Common myeloid progenitor, CD34-positive (primary cell): ENCODE measurements at regions not wholly inside any gene's neighbourhood (a gene's known extent, or its start where the extent isn't known, plus 50 kb on each side); places are given as distances from the start of the nearest gene placed in this dataset.
A peak's percentile ranks its signal among the peaks of the same experiment; 100 is the strongest.
"Not testable (repeated sequence)": the region's sequence is repeated elsewhere in the genome, so short reads cannot be mapped to it uniquely, and the experiment has no call there.

ENCODE experiments used
- CTCF ChIA-PET: fragments of 350-600 bp; sonication (Branson Sonifier 250); formaldehyde crosslinking; loops from one replicate; lab custom pipeline; 2021; ENCODE audit warnings: antibody characterized with exemption; lab: Charles Lee
- POLR2A ChIA-PET: fragments of 350-600 bp; sonication (Branson Sonifier 250); formaldehyde crosslinking; loops from one replicate; lab custom pipeline; 2021; ENCODE audit warnings: antibody characterized with exemption; lab: Charles Lee
- DNase-seq, 3 donors: peaks; one replicate each; pipeline versions ENCODE4 v3.0.0 to v3.0.0-alpha.2; 2013
- H3K27ac ChIP-seq, 2 experiments: 1 replicate in 1 of 2; 2 replicates in 1 of 2; pipeline ENCODE4 v1.7.0; 2013; ENCODE audit warnings: inconsistent platforms in 2 of 2, low read length in 2 of 2, mild to moderate bottlenecking in 2 of 2, low read depth in 1 of 2, moderate library complexity in 1 of 2; ENCODE audit not compliant: severe bottlenecking in 2 of 2, insufficient read depth in 1 of 2, poor library complexity in 1 of 2
- H3K27me3 ChIP-seq, 5 experiments: replicated peaks in 2 of 5; 1 replicate in 3 of 5; 2 replicates in 2 of 5; pipeline versions ENCODE4 v1.6.1 to v1.7.0; 2013; ENCODE audit warnings: low read length in 4 of 5, mild to moderate bottlenecking in 2 of 5, moderate library complexity in 2 of 5, inconsistent platforms in 1 of 5; ENCODE audit not compliant: insufficient read depth in 5 of 5, control insufficient read depth in 4 of 5
- H3K36me3 ChIP-seq, 4 experiments: 1 replicate in 2 of 4; 2 replicates in 2 of 4; pipeline versions ENCODE4 v1.6.1 to v1.7.0; 2013; ENCODE audit warnings: low read length in 3 of 4, control low read depth in 1 of 4, mild to moderate bottlenecking in 1 of 4; ENCODE audit not compliant: control insufficient read depth in 4 of 4, insufficient read depth in 4 of 4
- H3K4me1 ChIP-seq, 4 experiments: 1 replicate in 3 of 4; 2 replicates in 1 of 4; pipeline versions ENCODE4 v1.6.1 to v1.7.1; 2013; ENCODE audit warnings: low read length in 3 of 4, mild to moderate bottlenecking in 3 of 4, control low read depth in 1 of 4, inconsistent platforms in 1 of 4, moderate library complexity in 1 of 4; ENCODE audit not compliant: control insufficient read depth in 4 of 4, insufficient read depth in 4 of 4; ENCODE audit errors: control extremely low read depth in 1 of 4
- H3K4me3 ChIP-seq, 7 experiments: 1 replicate in 4 of 7; 2 replicates in 3 of 7; pipeline versions ENCODE4 v1.5.1 to v1.7.0; 2013; ENCODE audit warnings: mild to moderate bottlenecking in 7 of 7, low read length in 6 of 7, moderate library complexity in 6 of 7, inconsistent platforms in 2 of 7, low read depth in 2 of 7, control low read depth in 1 of 7; ENCODE audit not compliant: insufficient read depth in 4 of 7, control insufficient read depth in 1 of 7; ENCODE audit errors: extremely low read depth in 1 of 7
- H3K9me3 ChIP-seq, 5 experiments: 1 replicate in 4 of 5; 2 replicates in 1 of 5; pipeline versions ENCODE4 v1.6.1 to v1.7.1; 2013; ENCODE audit warnings: low read length in 4 of 5, mild to moderate bottlenecking in 2 of 5, inconsistent platforms in 1 of 5, low read depth in 1 of 5, moderate library complexity in 1 of 5; ENCODE audit not compliant: control insufficient read depth in 4 of 5, insufficient read depth in 2 of 5; ENCODE audit errors: control extremely low read depth in 1 of 5
- WGBS: methylation state at CpG from one replicate; pipeline ENCODE4 v1.1.5; 2013; ENCODE audit not compliant: insufficient coverage; 5-methylcytosine and 5-hydroxymethylcytosine counted together

GRCh38 chr18:62458346-62458745 is 64.5 kb upstream of the ZCCHC2 start:
- H3K36me3 ChIP-seq, result no peaks in the 10 kb centered on the region
- peaks cover 0 to 1% (median 0%) of the 10 kb centered on the region in 4 experiments for H3K4me1 ChIP-seq
- WGBS, result no CpG with 5 or more reads among the region's 2 CpGs
- no peak for DNase-seq
- POLR2A ChIA-PET, result no interaction called here
- H3K9me3 ChIP-seq, result no peaks in the 10 kb centered on the region
- no peak overlapping the region for H3K4me3 ChIP-seq
- CTCF ChIA-PET, result interaction anchor here (1.3 to 2.1 kb wide), 2 partner anchors 13 to 37 kb away, joined by 3 to 4 read pairs; no protein-coding TSS in a partner anchor
- no peaks in the 10 kb centered on the region for H3K27me3 ChIP-seq
- H3K27ac ChIP-seq, result no peak overlapping the region

- H3K4me3 ChIP-seq, result no peak overlapping the region
- H3K36me3 ChIP-seq, result no peaks in the 10 kb centered on the region
- no peaks in the 10 kb centered on the region for H3K9me3 ChIP-seq
- ChIA-PET CTCF (interaction anchor here (1.1 to 2.1 kb wide), 3 partner anchors 14 to 38 kb away, joined by 3 to 4 read pairs (median 3); no protein-coding TSS in a partner anchor), POLR2A (no interaction called here)
- H3K4me1 ChIP-seq, result no peaks in the 10 kb centered on the region
- 96% methylated on average over 11 of the region's 12 CpGs for WGBS
- no peaks in the 10 kb centered on the region for H3K27me3 ChIP-seq
- no peak overlapping the region for H3K27ac ChIP-seq
- DNase-seq, result no peak
Measured at GRCh38 chr18:62458868-62459716, 63.7 kb upstream of the ZCCHC2 start.

GRCh38 chr18:62460851-62461300 is 61.9 kb upstream of the ZCCHC2 start:
- Histone ChIP-seq H3K9me3 (peaks cover 0 to 2% (median 0%) of the 10 kb centered on the region in 5 experiments), H3K36me3 (no peaks in the 10 kb centered on the region), H3K4me1 (no peaks in the 10 kb centered on the region), H3K27me3 (no peaks in the 10 kb centered on the region), H3K27ac (no peak overlapping the region), H3K4me3 (no peak overlapping the region)
- POLR2A ChIA-PET, result no interaction called here
- CTCF ChIA-PET, result interaction anchor here (0.6 to 1.6 kb wide), 2 partner anchors 37 to 105 kb away, joined by 3 to 4 read pairs; no protein-coding TSS in a partner anchor
- DNase-seq, result peak in 2 of 3 donors; percentile 11 to 24
- 25% methylated on average over 1 of the region's 1 CpG for WGBS

GRCh38 chr18:62461591-62461990 is 61.2 kb upstream of the ZCCHC2 start:
- CTCF ChIA-PET, result interaction anchor here (0.6 to 1.6 kb wide), 2 partner anchors 36 to 105 kb away, joined by 3 to 4 read pairs; no protein-coding TSS in a partner anchor
- no peaks in the 10 kb centered on the region for H3K27me3 ChIP-seq
- POLR2A ChIA-PET, result no interaction called here
- H3K4me3 ChIP-seq, result no peak overlapping the region
- H3K9me3 ChIP-seq, result peaks cover 0 to 2% (median 0%) of the 10 kb centered on the region in 5 experiments
- no CpG with 5 or more reads among the region's 1 CpG for WGBS
- H3K27ac ChIP-seq, result no peak overlapping the region
- DNase-seq, result no peak
- H3K36me3 ChIP-seq, result no peaks in the 10 kb centered on the region
- no peaks in the 10 kb centered on the region for H3K4me1 ChIP-seq

- ChIA-PET POLR2A (no interaction called here), CTCF (no interaction called here)
- Histone ChIP-seq H3K27ac (no peak overlapping the region), H3K9me3 (peaks cover 0 to 2% (median 0%) of the 10 kb centered on the region in 5 experiments), H3K4me3 (no peak overlapping the region), H3K36me3 (no peaks in the 10 kb centered on the region), H3K27me3 (no peaks in the 10 kb centered on the region), H3K4me1 (no peaks in the 10 kb centered on the region)
- DNase-seq, result no peak
- 100% methylated on average over 1 of the region's 1 CpG for WGBS
Measured at GRCh38 chr18:62464266-62464665, 58.6 kb upstream of the ZCCHC2 start.

GRCh38 chr18:62469131-62469530 is 53.7 kb upstream of the ZCCHC2 start:
- H3K9me3 ChIP-seq, result peaks cover 0 to 16% (median 4%) of the 10 kb centered on the region in 5 experiments
- H3K36me3 ChIP-seq, POLR2A ChIA-PET, H3K27ac ChIP-seq, H3K4me1 ChIP-seq, DNase-seq, H3K27me3 ChIP-seq, CTCF ChIA-PET, H3K4me3 ChIP-seq: not testable (repeated sequence)
- 83% methylated on average over 2 of the region's 5 CpGs for WGBS
